GM10248 (cell line): ENCODE measurements at regions not wholly inside any gene's neighbourhood (a gene's known extent, or its start where the extent isn't known, plus 50 kb on each side); places are given as distances from the start of the nearest gene placed in this dataset.
A peak's percentile ranks its signal among the peaks of the same experiment; 100 is the strongest.

Source experiments
- CTCF ChIA-PET: fragments of 300-600 bp; sonication (Branson Sonifier 250); formaldehyde crosslinking; extraction: SDS; loops from one replicate; lab custom pipeline; 2021; ENCODE audit warnings: antibody characterized with exemption; lab: Yijun Ruan, JAX
- POLR2A ChIA-PET: fragments of 350-650 bp; sonication (Branson Sonifier 250); formaldehyde crosslinking; extraction: SDS; loops from one replicate; lab custom pipeline; 2020; ENCODE audit warnings: antibody characterized with exemption; lab: Yijun Ruan, JAX
- DNase-seq: peaks from one replicate; pipeline ENCODE4 v3.0.0; 2012; ENCODE audit errors: extremely low spot score
- CTCF ChIP-seq: IDR thresholded peaks from 2 replicates; pipeline ENCODE4 v1.5.1; 2012; ENCODE audit warnings: mild to moderate bottlenecking, low read depth; ENCODE audit errors: extremely low read depth, missing control alignments, control extremely low read depth

GRCh38 chr10:62634576-62634975, 169.9 kb upstream of the ADO start:
- ChIA-PET CTCF (interaction anchor here (0.7 to 10.2 kb wide), 6 partner anchors 11 to 184 kb away, joined by 3 to 89 read pairs (median 5); no protein-coding TSS in a partner anchor), POLR2A (interaction anchor here (0.7 kb wide), 1 partner anchor 182 kb away, joined by 3 read pairs; the partner anchor contains the start of gene EGR2)
- no peak for TF ChIP-seq CTCF
- DNase-seq: no peak

GRCh38 chr10:62635127-62635526, 169.4 kb upstream of the ADO start:
- no peak for DNase-seq
- no peak for TF ChIP-seq CTCF
- ChIA-PET POLR2A (interaction anchor here (0.7 kb wide), 1 partner anchor 181 kb away, joined by 3 read pairs; the partner anchor contains the start of gene EGR2), CTCF (interaction anchor here (0.7 to 10.2 kb wide), 7 partner anchors 12 to 198 kb away, joined by 3 to 89 read pairs (median 4); no protein-coding TSS in a partner anchor)

- POLR2A ChIA-PET: interaction anchor here (0.9 kb wide), 1 partner anchor 19 kb away, joined by 3 read pairs; no protein-coding TSS in a partner anchor
These were observed 167.7 kb upstream of the ADO start for GRCh38 chr10:62636825-62637248.

DNA sequence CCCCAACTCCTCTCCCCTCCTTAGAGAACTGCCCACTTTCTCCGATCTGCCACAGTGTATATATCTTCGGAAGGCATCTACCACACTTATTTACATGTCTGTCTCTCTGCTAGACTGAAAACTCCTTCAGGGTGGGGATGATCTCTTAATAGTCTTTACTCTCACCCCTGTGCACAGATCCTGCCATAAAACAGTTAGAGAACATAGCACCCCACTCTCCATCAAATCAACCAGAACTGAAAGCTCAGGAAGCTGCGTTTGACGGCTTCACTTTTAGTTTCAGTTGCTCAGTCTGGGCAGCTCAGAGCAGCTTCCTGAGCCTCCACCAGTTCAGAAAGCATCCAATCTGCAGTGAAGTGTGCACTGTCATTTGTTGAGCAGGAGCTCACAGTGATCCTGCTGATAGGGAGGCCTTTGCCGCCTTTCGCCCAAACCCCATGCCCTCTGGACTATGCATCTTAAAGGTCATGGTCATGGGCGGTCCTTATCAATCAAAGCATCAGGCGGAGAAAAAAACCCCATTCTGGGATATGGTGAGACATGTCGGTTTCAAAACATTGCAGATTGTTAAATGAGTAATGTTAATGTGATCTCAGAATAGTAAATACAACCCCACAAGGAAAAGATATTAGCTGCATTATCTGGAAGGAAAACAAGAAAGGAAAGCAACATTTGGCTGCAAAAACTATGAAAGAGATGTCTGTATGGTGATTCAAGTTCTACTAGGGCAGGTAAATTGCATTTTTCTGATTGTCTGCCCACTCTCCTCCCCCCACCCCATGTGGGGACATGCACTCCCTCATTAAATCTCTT, 167.1 kb upstream of the ADO start:
- DNase-seq: peak; percentile 26
- ChIA-PET CTCF (interaction anchor here (1.1 to 10.2 kb wide), 10 partner anchors 12 to 521 kb away, joined by 4 to 89 read pairs (median 6); no protein-coding TSS in a partner anchor), POLR2A (interaction anchor here (0.9 kb wide), 1 partner anchor 18 kb away, joined by 3 read pairs; no protein-coding TSS in a partner anchor)
- no peak for TF ChIP-seq CTCF

More at GRCh38 chr10:62636825-62637248, 167.7 kb upstream of the ADO start:
- DNase-seq: no peak
- no peak for TF ChIP-seq CTCF
- CTCF ChIA-PET: interaction anchor here (1.1 to 10.2 kb wide), 7 partner anchors 13 to 522 kb away, joined by 4 to 89 read pairs (median 5); no protein-coding TSS in a partner anchor

GRCh38 chr10:62638062-62638477, 166.4 kb upstream of the ADO start:
- DNase-seq: no peak
- POLR2A ChIA-PET: no interaction called here
- CTCF ChIA-PET: interaction anchor here (0.9 to 10.2 kb wide), 9 partner anchors 12 to 520 kb away, joined by 3 to 89 read pairs (median 8); no protein-coding TSS in a partner anchor
- no peak for TF ChIP-seq CTCF

GRCh38 chr10:62639144-62639543, 165.4 kb upstream of the ADO start:
- ChIA-PET POLR2A (interaction anchor here (1.1 kb wide), 1 partner anchor 177 kb away, joined by 3 read pairs; the partner anchor contains the start of gene EGR2), CTCF (interaction anchor here (0.7 to 10.2 kb wide), 11 partner anchors 11 to 445 kb away, joined by 3 to 89 read pairs (median 9); partner anchors contain the start of gene EGR2)
- DNase-seq: no peak
- no peak for TF ChIP-seq CTCF
